Spleen (tissue), 3 donors: ENCODE measurements at regions not wholly inside any gene's neighbourhood (a gene's known extent, or its start where the extent isn't known, plus 50 kb on each side); places are given as distances from the start of the nearest gene placed in this dataset.

ENCODE experiments used
- POLR2A ChIP-seq, 3 donors: fragments of 450-650 bp; IDR thresholded peaks; one replicate each; pipeline ENCODE4 v1.5.1; 2017; ENCODE audit warnings: antibody characterized with exemption in 3 of 3, mild to moderate bottlenecking in 1 of 3
- POLR2AphosphoS5 ChIP-seq, 3 donors: sonication (generic); formaldehyde crosslinking; IDR thresholded peaks; one replicate each; pipeline ENCODE4 v1.5.1; 2017; ENCODE audit warnings: antibody characterized with exemption in 3 of 3

DNA sequence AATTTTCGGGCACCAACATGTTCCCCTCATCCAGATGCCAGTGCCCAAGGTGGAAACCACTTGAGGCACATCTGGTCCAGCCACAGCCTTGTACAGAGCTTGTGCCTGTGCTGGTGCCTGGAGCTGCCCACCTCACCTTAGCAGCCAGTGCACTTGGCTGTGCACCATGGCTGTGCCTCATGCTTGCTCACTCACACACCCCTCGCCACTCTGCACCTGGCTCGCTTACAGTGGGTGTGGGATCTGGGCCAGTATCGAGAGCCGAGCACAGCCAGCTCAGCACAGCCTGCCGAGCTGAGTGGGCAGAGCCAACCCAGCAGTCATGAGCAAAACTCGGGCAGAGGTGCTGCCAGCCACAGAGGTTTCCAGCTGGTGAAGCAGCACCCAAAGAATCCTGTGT, 139.9 kb upstream of the NUPR2 start:
- TF ChIP-seq POLR2A (IDR thresholded peaks at IDR 0.05) (no peak), POLR2AphosphoS5 (IDR thresholded peaks at IDR 0.05) (no peak)
